Kidney epithelial cell (primary cell): ENCODE measurements at regions not wholly inside any gene's neighbourhood (a gene's known extent, or its start where the extent isn't known, plus 50 kb on each side); places are given as distances from the start of the nearest gene placed in this dataset.

Source experiments
- DNase-seq: peaks from one replicate; pipeline ENCODE4 v3.0.0-alpha.2; 2010; ENCODE audit warnings: low read depth
- H3K27me3 ChIP-seq: 2 replicates; pipeline ENCODE4 v1.6.0; 2011; ENCODE audit warnings: low read length; ENCODE audit not compliant: control insufficient read depth, insufficient read depth
- H3K36me3 ChIP-seq: 2 replicates; pipeline ENCODE4 v1.5.1; 2011; ENCODE audit warnings: low read length; ENCODE audit not compliant: control insufficient read depth, insufficient read depth
- H3K4me3 ChIP-seq: 2 replicates; pipeline ENCODE4 v1.5.1; 2011; ENCODE audit warnings: low read depth, mild to moderate bottlenecking, control low read depth, low read length
- TF ChIP-seq, protein P1 (sequence below): IDR thresholded peaks from 2 replicates; pipeline ENCODE4 v1.5.1; 2011; ENCODE audit warnings: mild to moderate bottlenecking, moderate library complexity, low read length, control low read depth, inconsistent platforms; ENCODE audit not compliant: insufficient read depth, poor library complexity, severe bottlenecking

DNA sequence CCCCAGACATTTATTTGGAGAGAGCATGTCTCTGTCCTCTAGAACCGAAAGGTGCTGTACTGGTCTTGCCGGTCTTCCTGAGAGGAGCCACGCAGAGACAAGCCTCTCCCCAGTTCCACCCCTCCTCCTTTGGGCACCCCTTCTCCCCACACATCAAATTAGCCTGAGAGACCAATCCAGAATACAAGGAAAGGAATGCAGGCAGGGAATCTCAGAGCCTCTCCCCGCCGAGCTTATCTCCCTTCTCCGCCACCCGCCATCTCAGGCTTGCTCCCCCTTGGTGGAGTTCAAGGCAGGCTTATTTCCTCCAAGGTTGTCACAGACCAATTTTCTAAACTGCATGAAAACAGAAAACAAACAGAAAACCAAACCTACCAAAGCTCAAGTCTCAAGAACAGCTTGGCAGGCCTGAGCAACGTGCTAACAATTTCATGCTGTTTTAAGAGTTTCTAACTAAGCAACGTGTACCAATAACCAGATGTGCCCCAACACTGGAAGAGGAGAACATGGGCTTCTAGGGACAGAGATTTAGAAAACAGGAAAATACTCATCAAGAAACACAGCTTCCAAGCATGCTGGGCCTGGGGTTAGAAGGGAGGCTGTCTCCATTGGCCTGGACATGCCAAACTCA is 124.5 kb upstream of the PKDCC start:
- Histone ChIP-seq H3K36me3 (no peaks in the 10 kb centered on the region), H3K27me3 (no peaks in the 10 kb centered on the region), H3K4me3 (no peak overlapping the region)
- TF ChIP-seq, protein P1, sequence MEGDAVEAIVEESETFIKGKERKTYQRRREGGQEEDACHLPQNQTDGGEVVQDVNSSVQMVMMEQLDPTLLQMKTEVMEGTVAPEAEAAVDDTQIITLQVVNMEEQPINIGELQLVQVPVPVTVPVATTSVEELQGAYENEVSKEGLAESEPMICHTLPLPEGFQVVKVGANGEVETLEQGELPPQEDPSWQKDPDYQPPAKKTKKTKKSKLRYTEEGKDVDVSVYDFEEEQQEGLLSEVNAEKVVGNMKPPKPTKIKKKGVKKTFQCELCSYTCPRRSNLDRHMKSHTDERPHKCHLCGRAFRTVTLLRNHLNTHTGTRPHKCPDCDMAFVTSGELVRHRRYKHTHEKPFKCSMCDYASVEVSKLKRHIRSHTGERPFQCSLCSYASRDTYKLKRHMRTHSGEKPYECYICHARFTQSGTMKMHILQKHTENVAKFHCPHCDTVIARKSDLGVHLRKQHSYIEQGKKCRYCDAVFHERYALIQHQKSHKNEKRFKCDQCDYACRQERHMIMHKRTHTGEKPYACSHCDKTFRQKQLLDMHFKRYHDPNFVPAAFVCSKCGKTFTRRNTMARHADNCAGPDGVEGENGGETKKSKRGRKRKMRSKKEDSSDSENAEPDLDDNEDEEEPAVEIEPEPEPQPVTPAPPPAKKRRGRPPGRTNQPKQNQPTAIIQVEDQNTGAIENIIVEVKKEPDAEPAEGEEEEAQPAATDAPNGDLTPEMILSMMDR = no peak
- DNase-seq = no peak

DNA sequence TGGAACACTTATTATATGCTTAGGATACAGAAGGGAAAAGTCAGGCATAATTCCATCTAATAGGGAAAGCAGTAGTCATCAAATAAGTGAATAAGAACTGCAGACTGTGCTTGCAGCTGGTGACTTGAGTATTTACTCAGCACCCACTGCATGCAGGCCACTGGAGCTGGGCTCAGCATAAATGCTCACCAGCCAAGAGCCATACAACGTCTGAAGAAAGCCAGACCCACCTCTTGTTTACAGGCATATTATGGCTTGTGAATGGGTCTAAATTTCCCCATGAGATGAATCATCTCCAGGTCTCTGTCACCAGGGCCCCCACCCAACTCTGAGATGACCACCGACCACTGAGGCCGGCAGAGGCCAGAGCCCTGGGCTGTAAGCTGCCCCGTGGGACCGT is 123.8 kb upstream of the PKDCC start:
- H3K27me3 ChIP-seq = no peaks in the 10 kb centered on the region
- TF ChIP-seq, protein P1 = no peak
- no peak overlapping the region for H3K4me3 ChIP-seq
- DNase-seq = no peak
- no peaks in the 10 kb centered on the region for H3K36me3 ChIP-seq

DNA sequence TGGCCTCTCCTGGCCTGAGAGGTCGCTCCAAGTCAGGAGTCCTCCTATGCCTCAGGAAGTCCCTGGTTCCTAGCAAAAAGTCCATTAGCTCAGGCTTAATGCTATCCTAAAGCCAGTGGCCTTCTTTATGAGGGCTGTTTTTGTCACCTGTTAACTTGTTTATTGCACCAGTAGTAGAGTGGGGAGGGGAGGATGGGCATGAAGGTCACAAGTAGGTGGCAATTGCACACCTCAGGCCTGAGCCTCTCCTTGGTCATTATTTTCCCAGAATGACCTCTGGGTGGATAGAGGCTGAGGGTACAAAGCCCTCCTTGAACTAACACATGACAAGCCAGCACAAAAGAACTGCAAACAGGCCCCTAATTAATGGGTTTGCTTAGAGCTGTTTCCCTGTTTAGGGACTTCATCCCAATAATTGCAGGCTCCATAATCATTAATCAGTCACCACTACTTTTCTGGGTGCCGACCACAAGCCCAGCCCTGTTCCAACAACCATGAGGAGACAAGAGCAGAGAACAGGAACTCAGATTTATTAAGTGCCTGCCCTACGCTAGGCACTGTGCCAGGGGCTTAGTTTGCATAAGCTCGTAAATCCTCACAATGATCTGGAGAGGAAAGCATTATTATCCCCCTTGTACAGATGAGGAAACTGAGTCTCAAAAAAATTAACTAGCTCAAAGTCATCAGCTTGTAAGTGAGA is 123.0 kb upstream of the PKDCC start:
- DNase-seq = no peak
- H3K4me3 ChIP-seq = no peak overlapping the region
- no peaks in the 10 kb centered on the region for H3K36me3 ChIP-seq
- TF ChIP-seq, protein P1 = no peak
- H3K27me3 ChIP-seq = no peaks in the 10 kb centered on the region

DNA sequence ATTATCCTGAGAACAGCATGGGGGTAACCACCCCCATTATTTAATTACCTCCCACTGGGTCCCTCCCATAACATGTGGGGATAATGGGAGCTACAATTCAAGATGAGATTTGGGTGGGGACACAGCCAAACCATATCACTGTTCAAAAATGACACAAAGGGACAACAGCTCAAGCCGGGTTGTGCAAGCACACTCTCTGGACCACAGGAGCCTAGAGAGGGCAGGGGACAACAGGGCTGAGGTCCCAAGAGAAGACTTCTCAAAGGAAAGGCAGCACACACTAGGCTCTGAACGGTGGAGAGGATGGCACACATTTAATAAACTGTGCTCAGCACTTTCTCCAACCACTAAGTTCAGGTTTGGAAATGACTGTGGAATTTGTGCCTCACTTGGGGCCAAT is 122.1 kb upstream of the PKDCC start:
- Histone ChIP-seq H3K27me3 (no peaks in the 10 kb centered on the region), H3K4me3 (no peak overlapping the region), H3K36me3 (no peaks in the 10 kb centered on the region)
- TF ChIP-seq, protein P1 = no peak
- no peak for DNase-seq

DNA sequence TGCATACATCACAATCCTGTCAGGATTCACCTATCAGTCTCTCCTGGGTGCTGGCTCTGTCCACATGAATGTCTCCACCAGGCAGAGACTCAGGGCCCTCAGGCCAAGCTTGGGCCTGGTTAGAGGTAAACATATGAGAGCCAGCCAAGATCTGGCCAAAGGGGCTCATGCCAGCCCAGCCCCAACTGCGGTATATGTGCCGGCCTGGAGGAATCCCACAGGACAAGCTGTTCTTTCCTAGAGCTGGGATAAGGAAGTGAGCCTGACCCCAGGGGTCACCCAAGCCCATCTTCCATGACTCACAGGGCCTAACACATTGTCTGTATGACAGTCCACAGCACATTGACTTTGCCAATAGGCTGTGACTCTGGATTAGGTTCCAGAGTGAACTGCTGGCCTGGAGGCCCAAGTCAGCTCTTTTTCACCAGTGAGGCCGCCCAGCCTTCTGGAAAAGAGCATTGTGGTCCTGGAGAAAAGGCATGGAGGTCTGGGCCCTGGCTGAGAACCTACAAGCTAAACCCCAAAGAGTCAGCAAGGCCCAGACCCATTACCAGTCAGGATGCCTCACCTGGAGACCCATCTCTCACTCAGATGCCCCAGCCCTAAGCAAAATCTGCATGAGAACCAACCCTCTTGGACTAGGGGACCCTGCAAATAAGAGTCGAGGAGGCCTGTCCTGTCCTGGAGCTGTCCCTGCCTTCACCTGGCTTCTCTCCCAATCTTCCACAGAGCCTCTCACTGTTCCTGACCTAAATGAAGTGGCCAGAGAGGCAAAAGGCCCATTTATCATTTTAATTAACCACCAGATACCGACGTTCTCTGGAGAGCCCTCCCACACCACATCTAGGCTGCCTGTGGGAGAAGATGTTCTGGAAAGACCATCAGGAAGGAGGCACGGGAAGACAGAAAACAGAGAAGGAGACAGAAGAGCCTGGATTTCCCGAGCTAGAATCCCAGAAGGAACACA is 120.9 kb upstream of the PKDCC start:
- no peaks in the 10 kb centered on the region for H3K27me3 ChIP-seq
- H3K36me3 ChIP-seq = no peaks in the 10 kb centered on the region
- no peak for DNase-seq
- no peak overlapping the region for H3K4me3 ChIP-seq
- TF ChIP-seq, protein P1 = no peak
